Vagina (tissue), 2 donors: ENCODE measurements at regions not wholly inside any gene's neighbourhood (a gene's known extent, or its start where the extent isn't known, plus 50 kb on each side); places are given as distances from the start of the nearest gene placed in this dataset.

Source experiments
- CTCF ChIP-seq, 3 experiments: fragments of 450-650 bp in 2 of 3; fragments of 200-600 bp in 1 of 3; sonication (generic) in 1 of 3; IDR thresholded peaks; one replicate each; pipeline ENCODE4 v1.5.1; 2017 to 2019; ENCODE audit warnings: antibody characterized with exemption in 3 of 3, mild to moderate bottlenecking in 2 of 3, moderate library complexity in 2 of 3
- POLR2A ChIP-seq, 2 donors: fragments of 450-650 bp; IDR thresholded peaks; one replicate each; pipeline ENCODE4 v1.6.1; 2017; ENCODE audit warnings: antibody characterized with exemption in 2 of 2, mild to moderate bottlenecking in 2 of 2, moderate library complexity in 2 of 2
- POLR2AphosphoS5 ChIP-seq, 2 donors: sonication (generic); formaldehyde crosslinking; IDR thresholded peaks; one replicate each; pipeline ENCODE4 v1.9.0; 2017; ENCODE audit warnings: antibody characterized with exemption in 2 of 2, mild to moderate bottlenecking in 2 of 2, low read depth in 1 of 2; ENCODE audit not compliant: insufficient read depth in 1 of 2

GRCh38 chr7:96558530-96558929 is 151.1 kb downstream of the SEM1 start:
- TF ChIP-seq CTCF (IDR thresholded peaks at IDR 0.05): no peak
- no peak for TF ChIP-seq POLR2A (IDR thresholded peaks at IDR 0.05)
- TF ChIP-seq POLR2AphosphoS5 (IDR thresholded peaks at IDR 0.05; ENCODE audit: insufficient read depth in 1 of 2, low read depth in 1 of 2): no peak
